OCI-LY3 (cell line): ENCODE measurements at regions not wholly inside any gene's neighbourhood (a gene's known extent, or its start where the extent isn't known, plus 50 kb on each side); places are given as distances from the start of the nearest gene placed in this dataset.

Experiments
- CTCF ChIP-seq: fragments of 200-600, 300-600 bp; sonication (generic); IDR thresholded peaks from 2 replicates; pipeline ENCODE4 v1.5.1; 2014; ENCODE audit warnings: antibody characterized with exemption, low read length, low read depth
- EZH2phosphoT487 ChIP-seq: fragments of 200-600 bp; shearing (Covaris generic); IDR thresholded peaks from 2 replicates; pipeline ENCODE4 v1.6.1; 2018; ENCODE audit warnings: antibody characterized with exemption, mixed run types, low read depth

- no peak for TF ChIP-seq CTCF
- no peak for TF ChIP-seq EZH2phosphoT487
Measured at GRCh38 chr10:53447576-53447975, 675.0 kb upstream of the MBL2 start.
